H9 (cell line): ENCODE measurements at regions not wholly inside any gene's neighbourhood (a gene's known extent, or its start where the extent isn't known, plus 50 kb on each side); places are given as distances from the start of the nearest gene placed in this dataset.
"Not testable (repeated sequence)": the region's sequence is repeated elsewhere in the genome, so short reads cannot be mapped to it uniquely, and the experiment has no call there.

Experiments
- DNase-seq: peaks from one replicate; pipeline ENCODE4 v3.0.0-alpha.2; 2017
- H2AFZ ChIP-seq: one replicate; pipeline ENCODE4 v1.6.1; 2013; ENCODE audit warnings: mild to moderate bottlenecking, low read length, control low read depth, moderate library complexity
- H2AK5ac ChIP-seq: 2 replicates; pipeline ENCODE4 v1.6.1; 2013; ENCODE audit warnings: low read length, control low read depth, mixed read lengths; ENCODE audit not compliant: insufficient read length
- H2BK120ac ChIP-seq: one replicate; pipeline ENCODE4 v1.6.1; 2013; ENCODE audit warnings: low read depth, mild to moderate bottlenecking, low read length, control low read depth, inconsistent platforms; ENCODE audit not compliant: poor library complexity, severe bottlenecking
- H2BK12ac ChIP-seq: 2 replicates; pipeline ENCODE4 v1.6.1; 2013; ENCODE audit warnings: low read length, control low read depth, mixed read lengths, low read depth; ENCODE audit not compliant: insufficient read length
- H2BK15ac ChIP-seq: 2 replicates; pipeline ENCODE4 v1.6.1; 2013; ENCODE audit warnings: low read depth, low read length, control low read depth
- H2BK20ac ChIP-seq: one replicate; pipeline ENCODE4 v1.6.1; 2013; ENCODE audit warnings: low read depth, mild to moderate bottlenecking, low read length, control low read depth, inconsistent platforms; ENCODE audit not compliant: poor library complexity, severe bottlenecking
- H2BK5ac ChIP-seq: 2 replicates; pipeline ENCODE4 v1.6.1; 2013; ENCODE audit warnings: low read length, control low read depth, mixed read lengths; ENCODE audit not compliant: insufficient read length
- H3K14ac ChIP-seq: 2 replicates; pipeline ENCODE4 v1.6.1; 2013; ENCODE audit warnings: low read length, control low read depth; ENCODE audit not compliant: insufficient read depth
- H3K18ac ChIP-seq: 2 replicates; pipeline ENCODE4 v1.6.1; 2013; ENCODE audit warnings: low read depth, mild to moderate bottlenecking, mixed read lengths, low read length, control low read depth; ENCODE audit not compliant: insufficient read length
- H3K23ac ChIP-seq: 2 replicates; pipeline ENCODE4 v1.6.1; 2013; ENCODE audit warnings: low read length, control low read depth, mixed read lengths, low read depth; ENCODE audit not compliant: insufficient read length
- H3K23me2 ChIP-seq: 2 replicates; pipeline ENCODE4 v1.6.1; 2013; ENCODE audit warnings: low read depth, mild to moderate bottlenecking, mixed read lengths, low read length, control low read depth; ENCODE audit not compliant: insufficient read length, poor library complexity, severe bottlenecking
- H3K27ac ChIP-seq: 2 replicates; pipeline ENCODE4 v1.5.1; 2013; ENCODE audit warnings: low read length, control low read depth, mixed read lengths, low read depth; ENCODE audit not compliant: insufficient read length
- H3K27me3 ChIP-seq: 2 replicates; pipeline ENCODE4 v1.6.1; 2013; ENCODE audit warnings: low read length, control low read depth, inconsistent platforms; ENCODE audit not compliant: insufficient read depth
- H3K4ac ChIP-seq: 2 replicates; pipeline ENCODE4 v1.6.1; 2013; ENCODE audit warnings: low read depth, mild to moderate bottlenecking, control low read depth, inconsistent platforms, low read length, moderate library complexity
- H3K4me1 ChIP-seq: 2 replicates; pipeline ENCODE4 v1.6.1; 2013; ENCODE audit warnings: low read length, control low read depth, inconsistent platforms; ENCODE audit not compliant: insufficient read depth
- H3K4me2 ChIP-seq: 2 replicates; pipeline ENCODE4 v1.6.1; 2013; ENCODE audit warnings: low read length, control low read depth, mixed read lengths; ENCODE audit not compliant: insufficient read length, insufficient read depth
- H3K56ac ChIP-seq: 2 replicates; pipeline ENCODE4 v1.6.1; 2013; ENCODE audit warnings: low read depth, mild to moderate bottlenecking, mixed read lengths, low read length, control low read depth; ENCODE audit not compliant: insufficient read length
- H3K79me1 ChIP-seq: 2 replicates; pipeline ENCODE4 v1.6.1; 2013; ENCODE audit warnings: low read depth, mild to moderate bottlenecking, moderate library complexity, low read length, control low read depth, inconsistent platforms; ENCODE audit not compliant: insufficient read depth, poor library complexity, severe bottlenecking
- H3K79me2 ChIP-seq: 2 replicates; pipeline ENCODE4 v1.6.1; 2013; ENCODE audit warnings: low read length, control low read depth, inconsistent platforms; ENCODE audit not compliant: insufficient read depth
- H3K9ac ChIP-seq: 2 replicates; pipeline ENCODE4 v1.6.1; 2013; ENCODE audit warnings: low read length, control low read depth, mixed read lengths; ENCODE audit not compliant: insufficient read length; ENCODE audit errors: extremely low read depth
- H3K9me3 ChIP-seq: one replicate; pipeline ENCODE4 v1.6.1; 2013; ENCODE audit warnings: low read depth, low read length, inconsistent platforms; ENCODE audit not compliant: control insufficient read depth
- H3T11ph ChIP-seq: one replicate; pipeline ENCODE4 v1.6.1; 2013; ENCODE audit warnings: mild to moderate bottlenecking, low read length, control low read depth, inconsistent platforms
- H4K20me1 ChIP-seq: one replicate; pipeline ENCODE4 v1.6.1; 2013; ENCODE audit not compliant: control insufficient read depth, insufficient read length, insufficient read depth
- H4K5ac ChIP-seq: 2 replicates; pipeline ENCODE4 v1.6.1; 2013; ENCODE audit warnings: low read depth, mild to moderate bottlenecking, mixed read lengths, low read length, control low read depth; ENCODE audit not compliant: insufficient read length
- H4K8ac ChIP-seq: replicated peaks from 2 replicates; pipeline ENCODE4 v1.6.1; 2013; ENCODE audit warnings: low read length, control low read depth, mixed read lengths, low read depth; ENCODE audit not compliant: insufficient read length
- H4K91ac ChIP-seq: 2 replicates; pipeline ENCODE4 v1.6.1; 2013; ENCODE audit warnings: low read depth, mild to moderate bottlenecking, moderate library complexity, mixed read lengths, low read length, control low read depth; ENCODE audit not compliant: insufficient read length
- H3K27ac Mint-ChIP-seq, 3 experiments: 2 replicates in 2 of 3; 3 replicates in 1 of 3; pipeline ENCODE4 v1.8.0; 2020 to 2021; ENCODE audit warnings: mixed read lengths in 3 of 3, mild to moderate bottlenecking in 1 of 3, moderate library complexity in 1 of 3
- H3K27me3 Mint-ChIP-seq: 2 replicates; pipeline ENCODE4 v1.8.0; 2021; ENCODE audit warnings: low read depth, mild to moderate bottlenecking, moderate library complexity, mixed read lengths
- H3K36me3 Mint-ChIP-seq, 3 experiments: 2 replicates in 2 of 3; 3 replicates in 1 of 3; pipeline ENCODE4 v1.8.0; 2020 to 2021; ENCODE audit warnings: low read depth in 3 of 3, mixed read lengths in 3 of 3; ENCODE audit not compliant: insufficient read depth in 1 of 3
- H3K4me1 Mint-ChIP-seq, 2 experiments: 2 replicates each; pipeline ENCODE4 v1.8.0; 2020; ENCODE audit warnings: mixed read lengths in 2 of 2
- H3K4me3 Mint-ChIP-seq, 2 experiments: 2 replicates in 1 of 2; 3 replicates in 1 of 2; pipeline ENCODE4 v1.8.0; 2020 to 2021; ENCODE audit warnings: mild to moderate bottlenecking in 2 of 2, mixed read lengths in 2 of 2, moderate library complexity in 1 of 2
- H3K9me3 Mint-ChIP-seq, 2 experiments: 2 replicates in 1 of 2; 3 replicates in 1 of 2; pipeline ENCODE4 v1.8.0; 2020; ENCODE audit warnings: mild to moderate bottlenecking in 2 of 2, mixed read lengths in 2 of 2, moderate library complexity in 1 of 2
- CTCF ChIP-seq: fragments of 200-600 bp; sonication (generic); conservative IDR thresholded peaks from 3 replicates; pipeline ENCODE4 v1.8.0; 2021; ENCODE audit warnings: antibody characterized with exemption, mild to moderate bottlenecking
- WGBS: extraction: QIAGEN DNeasy Blood & Tissue Kit; methylation state at CpG from one replicate; pipeline ENCODE4 v1.1.7; 2013; ENCODE audit warnings: missing lambda C conversion rate, low lambda C conversion rate, mixed read lengths; ENCODE audit not compliant: insufficient read length; ENCODE audit errors: extremely low coverage; 5-methylcytosine and 5-hydroxymethylcytosine counted together

DNA sequence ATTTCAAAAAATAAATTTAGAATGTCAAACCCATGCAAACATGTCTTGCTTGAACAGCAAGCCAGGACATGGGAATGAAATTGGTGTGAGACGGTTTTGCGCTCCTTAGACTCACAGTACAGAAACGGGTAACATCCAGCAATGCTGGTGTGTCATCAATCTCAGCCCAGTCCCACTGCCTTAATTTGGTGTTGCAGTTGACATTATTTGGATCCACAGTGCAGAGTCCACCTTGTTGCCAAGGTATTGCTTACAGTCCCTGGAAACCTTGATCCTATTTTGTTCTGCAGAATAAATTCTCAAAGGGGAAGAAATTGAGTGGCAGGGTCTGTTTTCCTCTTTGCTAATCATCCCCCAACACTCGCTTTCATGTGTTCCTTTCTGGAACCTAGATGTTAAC, 311.6 kb upstream of the MON1B start:
- Histone ChIP-seq H3K9me3 (no peaks in the 10 kb centered on the region), H4K20me1 (no peaks in the 10 kb centered on the region), H2BK5ac (no peak overlapping the region), H3K4me2 (no peak overlapping the region), H2BK12ac (no peak overlapping the region), H3K79me2 (no peaks in the 10 kb centered on the region), H2BK120ac (no peak overlapping the region), H3K9ac (no peak overlapping the region), H3K14ac (no peak overlapping the region), H2BK15ac (no peak overlapping the region), H3T11ph (no peak overlapping the region), H4K91ac (no peak overlapping the region), H4K5ac (no peak overlapping the region), H3K23me2 (no peaks in the 10 kb centered on the region), H3K4ac (no peak overlapping the region), H2AFZ (no peak overlapping the region), H3K27ac (no peak overlapping the region), H3K23ac (no peak overlapping the region), H3K27me3 (no peaks in the 10 kb centered on the region), H2BK20ac (no peak overlapping the region), H2AK5ac (no peak overlapping the region), H4K8ac (no peak overlapping the region), H3K4me1 (peaks cover 5% of the 10 kb centered on the region; the same call in 1 of the 2 replicates), H3K56ac (no peak overlapping the region), H3K79me1 (no peaks in the 10 kb centered on the region), H3K18ac (no peak overlapping the region)
- WGBS = no CpG with 5 or more reads among the region's 4 CpGs
- Mint-ChIP-seq H3K27ac (no peak overlapping the region), H3K36me3 (no peaks in the 10 kb centered on the region), H3K4me1 (peaks cover 5 to 6% of the 10 kb centered on the region in 2 experiments), H3K27me3 (no peaks in the 10 kb centered on the region), H3K4me3 (no peak overlapping the region), H3K9me3 (no peaks in the 10 kb centered on the region)
- no peak for DNase-seq
- TF ChIP-seq CTCF = no peak

GRCh38 chr16:76880523-76880922, 310.5 kb upstream of the MON1B start:
- not testable (repeated sequence) for H3K79me2 ChIP-seq, H3K9me3 ChIP-seq, H3K56ac ChIP-seq, H3T11ph ChIP-seq, H3K18ac ChIP-seq, H3K27ac ChIP-seq, H3K4me1 Mint-ChIP-seq, H3K36me3 Mint-ChIP-seq, H2BK20ac ChIP-seq, H4K5ac ChIP-seq, H2AFZ ChIP-seq, H2AK5ac ChIP-seq, H3K27me3 ChIP-seq, H3K9ac ChIP-seq, H3K27ac Mint-ChIP-seq, H4K8ac ChIP-seq, H3K4me2 ChIP-seq, H3K14ac ChIP-seq, H3K4me1 ChIP-seq, H2BK120ac ChIP-seq, DNase-seq, H2BK12ac ChIP-seq, H4K91ac ChIP-seq, H2BK15ac ChIP-seq, H2BK5ac ChIP-seq, H3K4ac ChIP-seq, H3K27me3 Mint-ChIP-seq, H4K20me1 ChIP-seq, H3K9me3 Mint-ChIP-seq, H3K23ac ChIP-seq, H3K23me2 ChIP-seq, H3K4me3 Mint-ChIP-seq, H3K79me1 ChIP-seq
- no CpG with 5 or more reads among the region's 5 CpGs for WGBS
